Natural killer cell (primary cell): ENCODE measurements at regions not wholly inside any gene's neighbourhood (a gene's known extent, or its start where the extent isn't known, plus 50 kb on each side); places are given as distances from the start of the nearest gene placed in this dataset.

Experiments
- ATAC-seq, 3 donors: fragments of 150-1000 bp in 2 of 3; fragments of 200-7000 bp in 1 of 3; cut with Tn5 transposase; 1 replicate in 1 of 3; 2 replicates in 2 of 3; pipeline ENCODE4 v1.10.0; 2021; ENCODE audit warnings: mild to moderate bottlenecking in 2 of 3, moderate library complexity in 2 of 3
- DNase-seq, 2 donors: peaks; one replicate each; pipeline versions ENCODE4 v3.0.0 to v3.0.0-alpha.2; 2013 to 2021; ENCODE audit warnings: mixed read lengths in 1 of 2
- H3K27ac ChIP-seq: one replicate; pipeline ENCODE4 v1.5.1; 2013; ENCODE audit warnings: mild to moderate bottlenecking, low read length
- H3K27me3 ChIP-seq: one replicate; pipeline ENCODE4 v1.6.1; 2013; ENCODE audit warnings: low read length; ENCODE audit not compliant: control insufficient read depth, insufficient read depth
- H3K36me3 ChIP-seq: one replicate; pipeline ENCODE4 v1.6.1; 2013; ENCODE audit warnings: low read length; ENCODE audit not compliant: control insufficient read depth, insufficient read depth
- H3K4me1 ChIP-seq: one replicate; pipeline ENCODE4 v1.6.1; 2013; ENCODE audit warnings: low read length; ENCODE audit not compliant: control insufficient read depth, insufficient read depth
- H3K4me3 ChIP-seq: one replicate; pipeline ENCODE4 v1.5.1; 2013; ENCODE audit warnings: low read length
- H3K9me3 ChIP-seq: one replicate; pipeline ENCODE4 v1.6.1; 2013; ENCODE audit warnings: low read length; ENCODE audit not compliant: control insufficient read depth, insufficient read depth
- H3K27ac Mint-ChIP-seq, 2 donors: one replicate each; pipeline ENCODE4 v1.8.0; 2022; ENCODE audit warnings: mild to moderate bottlenecking in 2 of 2, mixed read lengths in 2 of 2, moderate library complexity in 1 of 2
- H3K27me3 Mint-ChIP-seq, 2 donors: one replicate each; pipeline ENCODE4 v1.8.0; 2022; ENCODE audit warnings: low read depth in 2 of 2, mixed read lengths in 2 of 2
- H3K36me3 Mint-ChIP-seq: one replicate; pipeline ENCODE4 v1.8.0; 2022; ENCODE audit warnings: mixed read lengths
- H3K4me1 Mint-ChIP-seq, 2 donors: one replicate each; pipeline ENCODE4 v1.8.0; 2022; ENCODE audit warnings: mixed read lengths in 2 of 2
- H3K4me3 Mint-ChIP-seq: one replicate; pipeline ENCODE4 v1.8.0; 2022; ENCODE audit warnings: mild to moderate bottlenecking, moderate library complexity, mixed read lengths
- H3K9me3 Mint-ChIP-seq, 2 donors: one replicate each; pipeline ENCODE4 v1.8.0; 2022; ENCODE audit warnings: mixed read lengths in 2 of 2
- WGBS: methylation state at CpG from one replicate; pipeline ENCODE4 v1.1.7; 2013; ENCODE audit warnings: missing lambda C conversion rate; ENCODE audit not compliant: insufficient coverage; 5-methylcytosine and 5-hydroxymethylcytosine counted together
- intact Hi-C: fragments of 100-400 bp; cut with micrococcal nuclease; formaldehyde crosslinking; loops from one replicate; pipeline ENCODE4 v1.14.2; 2022
- TF ChIP-seq, protein P1 (sequence below): fragments of 200-600 bp; IDR thresholded peaks from one replicate; pipeline ENCODE4 v1.8.0; 2022; ENCODE audit warnings: antibody characterized with exemption

GRCh38 chr3:117763561-117763960 is 1054.0 kb downstream of the TUSC7 start:
- TF ChIP-seq, protein P1, sequence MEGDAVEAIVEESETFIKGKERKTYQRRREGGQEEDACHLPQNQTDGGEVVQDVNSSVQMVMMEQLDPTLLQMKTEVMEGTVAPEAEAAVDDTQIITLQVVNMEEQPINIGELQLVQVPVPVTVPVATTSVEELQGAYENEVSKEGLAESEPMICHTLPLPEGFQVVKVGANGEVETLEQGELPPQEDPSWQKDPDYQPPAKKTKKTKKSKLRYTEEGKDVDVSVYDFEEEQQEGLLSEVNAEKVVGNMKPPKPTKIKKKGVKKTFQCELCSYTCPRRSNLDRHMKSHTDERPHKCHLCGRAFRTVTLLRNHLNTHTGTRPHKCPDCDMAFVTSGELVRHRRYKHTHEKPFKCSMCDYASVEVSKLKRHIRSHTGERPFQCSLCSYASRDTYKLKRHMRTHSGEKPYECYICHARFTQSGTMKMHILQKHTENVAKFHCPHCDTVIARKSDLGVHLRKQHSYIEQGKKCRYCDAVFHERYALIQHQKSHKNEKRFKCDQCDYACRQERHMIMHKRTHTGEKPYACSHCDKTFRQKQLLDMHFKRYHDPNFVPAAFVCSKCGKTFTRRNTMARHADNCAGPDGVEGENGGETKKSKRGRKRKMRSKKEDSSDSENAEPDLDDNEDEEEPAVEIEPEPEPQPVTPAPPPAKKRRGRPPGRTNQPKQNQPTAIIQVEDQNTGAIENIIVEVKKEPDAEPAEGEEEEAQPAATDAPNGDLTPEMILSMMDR = no peak
- Histone ChIP-seq H3K4me1 (no peaks in the 10 kb centered on the region), H3K4me3 (no peak overlapping the region), H3K27ac (no peak overlapping the region), H3K36me3 (no peaks in the 10 kb centered on the region), H3K27me3 (no peaks in the 10 kb centered on the region), H3K9me3 (no peaks in the 10 kb centered on the region)
- Mint-ChIP-seq H3K9me3 (peaks cover 9 to 12% of the 10 kb centered on the region in 2 donors), H3K27me3 (no peaks in the 10 kb centered on the region), H3K36me3 (no peaks in the 10 kb centered on the region), H3K27ac (no peak overlapping the region), H3K4me1 (no peaks in the 10 kb centered on the region), H3K4me3 (no peak overlapping the region)
- WGBS = 10% methylated on average over 4 of the region's 4 CpGs
- DNase-seq (no peak), ATAC-seq (no peak)
- intact Hi-C loops = no loop called here

- no peaks in the 10 kb centered on the region for H3K4me1 ChIP-seq
- Mint-ChIP-seq H3K9me3 (peaks cover 8% of the 10 kb centered on the region in 2 donors), H3K4me1 (no peaks in the 10 kb centered on the region), H3K27ac (no peak overlapping the region), H3K36me3 (no peaks in the 10 kb centered on the region), H3K27me3 (no peaks in the 10 kb centered on the region), H3K4me3 (no peak overlapping the region)
- no peaks in the 10 kb centered on the region for H3K36me3 ChIP-seq
- DNase-seq (no peak), ATAC-seq (no peak)
- 69% methylated on average over 3 of the region's 4 CpGs for WGBS
- no peak overlapping the region for H3K27ac ChIP-seq
- H3K4me3 ChIP-seq = no peak overlapping the region
- H3K27me3 ChIP-seq = no peaks in the 10 kb centered on the region
- TF ChIP-seq, protein P1 = no peak
- intact Hi-C loops = no loop called here
- H3K9me3 ChIP-seq = no peaks in the 10 kb centered on the region
These were observed 1059.0 kb downstream of the TUSC7 start for GRCh38 chr3:117768581-117768980.

- Mint-ChIP-seq H3K27me3 (no peaks in the 10 kb centered on the region), H3K36me3 (peaks cover 10% of the 10 kb centered on the region), H3K4me1 (no peaks in the 10 kb centered on the region), H3K9me3 (peaks cover 2 to 10% of the 10 kb centered on the region in 2 donors), H3K4me3 (no peak overlapping the region), H3K27ac (no peak overlapping the region)
- ATAC-seq = no peak
- H3K27ac ChIP-seq = no peak overlapping the region
- intact Hi-C loops = no loop called here
- no peaks in the 10 kb centered on the region for H3K27me3 ChIP-seq
- no peaks in the 10 kb centered on the region for H3K36me3 ChIP-seq
- no peaks in the 10 kb centered on the region for H3K9me3 ChIP-seq
- DNase-seq = no peak
- H3K4me1 ChIP-seq = no peaks in the 10 kb centered on the region
- TF ChIP-seq, protein P1 = no peak
- no peak overlapping the region for H3K4me3 ChIP-seq
These were observed 1064.6 kb downstream of the TUSC7 start for GRCh38 chr3:117774130-117774529.

DNA sequence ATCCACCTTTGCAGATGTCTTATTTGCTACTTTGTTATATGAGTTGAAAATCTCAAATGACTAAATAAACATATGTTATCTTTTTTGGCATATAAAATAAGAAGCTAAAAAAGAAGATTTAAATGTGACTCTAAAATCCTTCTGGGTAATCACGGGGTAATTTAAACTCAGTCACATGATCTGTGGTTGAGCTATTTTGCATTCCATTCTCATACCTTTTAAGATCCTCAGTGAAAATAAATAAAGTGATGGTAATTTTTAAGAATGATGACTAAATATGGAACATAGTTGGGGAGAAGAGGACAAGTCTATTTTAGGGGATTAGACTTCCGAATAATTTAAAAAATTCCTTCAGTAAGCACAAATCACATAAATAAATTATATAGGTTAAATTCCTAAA is 1076.8 kb downstream of the TUSC7 start:
- DNase-seq (no peak), ATAC-seq (no peak)
- Mint-ChIP-seq H3K4me1 (no peaks in the 10 kb centered on the region), H3K4me3 (no peak overlapping the region), H3K36me3 (no peaks in the 10 kb centered on the region), H3K27ac (no peak overlapping the region), H3K27me3 (no peaks in the 10 kb centered on the region), H3K9me3 (peaks cover 4 to 8% of the 10 kb centered on the region in 2 donors)
- intact Hi-C loops = no loop called here
- Histone ChIP-seq H3K4me3 (no peak overlapping the region), H3K27ac (no peak overlapping the region), H3K4me1 (no peaks in the 10 kb centered on the region), H3K27me3 (no peaks in the 10 kb centered on the region), H3K36me3 (no peaks in the 10 kb centered on the region), H3K9me3 (no peaks in the 10 kb centered on the region)
- no CpG with 5 or more reads among the region's 2 CpGs for WGBS
- TF ChIP-seq, protein P1 = no peak
